GM06990 (cell line): ENCODE measurements at regions not wholly inside any gene's neighbourhood (a gene's known extent, or its start where the extent isn't known, plus 50 kb on each side); places are given as distances from the start of the nearest gene placed in this dataset.
A peak's percentile ranks its signal among the peaks of the same experiment; 100 is the strongest.

ENCODE experiments used
- DNase-seq: peaks from one replicate; pipeline ENCODE4 v3.0.0-alpha.2; 2011; ENCODE audit not compliant: insufficient read length; ENCODE audit errors: extremely low read depth
- H3K27me3 ChIP-seq: replicated peaks from 2 replicates; pipeline ENCODE4 v1.6.0; 2011; ENCODE audit warnings: low read length; ENCODE audit not compliant: control insufficient read depth, insufficient read depth
- H3K36me3 ChIP-seq: 2 replicates; pipeline ENCODE4 v1.5.1; 2011; ENCODE audit warnings: low read length; ENCODE audit not compliant: control insufficient read depth, insufficient read depth
- H3K4me3 ChIP-seq: replicated peaks from 2 replicates; pipeline ENCODE4 v1.5.1; 2011; ENCODE audit warnings: low read depth, mild to moderate bottlenecking, control low read depth, low read length
- TF ChIP-seq, protein P1 (sequence below): IDR thresholded peaks from 2 replicates; pipeline ENCODE4 v1.5.1; 2011; ENCODE audit warnings: low read length, control low read depth, mild to moderate bottlenecking, inconsistent platforms; ENCODE audit not compliant: insufficient read depth, poor library complexity, severe bottlenecking

DNA sequence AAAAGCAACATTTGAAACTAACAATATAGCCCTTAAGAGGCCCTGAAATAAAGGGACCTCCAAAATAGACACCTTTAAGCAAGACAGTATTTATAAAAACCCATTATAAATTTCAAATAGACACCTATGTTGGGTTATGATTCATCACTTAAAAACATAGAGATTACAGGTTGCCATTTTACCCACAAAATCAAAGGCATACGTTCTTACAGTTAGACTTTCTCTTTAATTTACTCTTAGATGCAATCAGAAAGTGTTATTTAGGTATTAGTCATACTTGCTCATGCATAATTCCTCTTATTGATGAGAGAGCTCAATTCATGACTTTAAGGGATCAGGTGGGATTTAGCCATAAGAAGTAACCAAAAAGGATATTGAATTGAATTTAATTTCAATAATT lies 51.5 kb upstream of the TMEM200A start:
- Histone ChIP-seq H3K36me3 (no peaks in the 10 kb centered on the region), H3K27me3 (no peaks in the 10 kb centered on the region), H3K4me3 (no peak overlapping the region)
- peak; percentile 27 for DNase-seq
- TF ChIP-seq, protein P1, sequence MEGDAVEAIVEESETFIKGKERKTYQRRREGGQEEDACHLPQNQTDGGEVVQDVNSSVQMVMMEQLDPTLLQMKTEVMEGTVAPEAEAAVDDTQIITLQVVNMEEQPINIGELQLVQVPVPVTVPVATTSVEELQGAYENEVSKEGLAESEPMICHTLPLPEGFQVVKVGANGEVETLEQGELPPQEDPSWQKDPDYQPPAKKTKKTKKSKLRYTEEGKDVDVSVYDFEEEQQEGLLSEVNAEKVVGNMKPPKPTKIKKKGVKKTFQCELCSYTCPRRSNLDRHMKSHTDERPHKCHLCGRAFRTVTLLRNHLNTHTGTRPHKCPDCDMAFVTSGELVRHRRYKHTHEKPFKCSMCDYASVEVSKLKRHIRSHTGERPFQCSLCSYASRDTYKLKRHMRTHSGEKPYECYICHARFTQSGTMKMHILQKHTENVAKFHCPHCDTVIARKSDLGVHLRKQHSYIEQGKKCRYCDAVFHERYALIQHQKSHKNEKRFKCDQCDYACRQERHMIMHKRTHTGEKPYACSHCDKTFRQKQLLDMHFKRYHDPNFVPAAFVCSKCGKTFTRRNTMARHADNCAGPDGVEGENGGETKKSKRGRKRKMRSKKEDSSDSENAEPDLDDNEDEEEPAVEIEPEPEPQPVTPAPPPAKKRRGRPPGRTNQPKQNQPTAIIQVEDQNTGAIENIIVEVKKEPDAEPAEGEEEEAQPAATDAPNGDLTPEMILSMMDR = no peak

DNA sequence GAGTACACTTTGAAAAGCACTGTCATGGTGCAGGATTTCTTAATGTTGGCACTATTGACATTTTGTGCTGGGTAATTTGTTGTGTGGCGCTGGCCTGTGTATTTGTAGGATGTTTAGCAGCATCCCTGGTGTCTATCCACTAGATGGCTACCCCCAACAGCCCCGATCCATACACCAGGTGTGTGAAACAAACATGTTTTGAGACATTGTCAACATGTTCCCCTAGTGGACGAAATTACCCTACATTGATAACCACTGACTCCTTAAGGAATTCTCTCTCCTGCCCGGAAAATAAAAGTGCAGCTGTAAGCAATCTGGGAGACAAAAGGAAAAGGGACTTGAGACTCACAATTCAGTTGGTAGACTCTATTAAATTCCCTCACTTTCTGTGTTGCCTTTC lies 52.6 kb upstream of the TMEM200A start:
- TF ChIP-seq, protein P1 = no peak
- Histone ChIP-seq H3K27me3 (no peaks in the 10 kb centered on the region), H3K36me3 (no peaks in the 10 kb centered on the region), H3K4me3 (no peak overlapping the region)
- DNase-seq = no peak

DNA sequence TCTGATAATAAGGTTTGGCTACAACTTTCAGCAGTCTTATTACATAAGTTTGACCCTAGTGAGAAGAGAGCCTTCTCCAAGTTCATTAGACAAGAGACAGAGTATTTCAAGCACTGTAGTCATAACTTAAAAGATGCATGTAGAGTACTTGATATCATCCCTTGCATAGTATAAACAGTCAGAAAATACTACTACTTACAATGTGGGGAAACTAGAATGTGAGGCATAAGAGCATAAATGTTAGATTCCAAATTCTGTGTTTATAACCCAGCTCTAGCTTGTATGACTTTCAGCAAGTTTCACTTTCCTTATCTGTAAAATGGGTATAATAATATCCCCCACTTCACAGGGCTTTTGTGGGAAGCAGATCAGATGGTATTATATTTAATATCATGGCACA lies 56.8 kb upstream of the TMEM200A start:
- no peaks in the 10 kb centered on the region for H3K27me3 ChIP-seq
- TF ChIP-seq, protein P1 = no peak
- no peaks in the 10 kb centered on the region for H3K36me3 ChIP-seq
- H3K4me3 ChIP-seq = no peak overlapping the region
- no peak for DNase-seq

DNA sequence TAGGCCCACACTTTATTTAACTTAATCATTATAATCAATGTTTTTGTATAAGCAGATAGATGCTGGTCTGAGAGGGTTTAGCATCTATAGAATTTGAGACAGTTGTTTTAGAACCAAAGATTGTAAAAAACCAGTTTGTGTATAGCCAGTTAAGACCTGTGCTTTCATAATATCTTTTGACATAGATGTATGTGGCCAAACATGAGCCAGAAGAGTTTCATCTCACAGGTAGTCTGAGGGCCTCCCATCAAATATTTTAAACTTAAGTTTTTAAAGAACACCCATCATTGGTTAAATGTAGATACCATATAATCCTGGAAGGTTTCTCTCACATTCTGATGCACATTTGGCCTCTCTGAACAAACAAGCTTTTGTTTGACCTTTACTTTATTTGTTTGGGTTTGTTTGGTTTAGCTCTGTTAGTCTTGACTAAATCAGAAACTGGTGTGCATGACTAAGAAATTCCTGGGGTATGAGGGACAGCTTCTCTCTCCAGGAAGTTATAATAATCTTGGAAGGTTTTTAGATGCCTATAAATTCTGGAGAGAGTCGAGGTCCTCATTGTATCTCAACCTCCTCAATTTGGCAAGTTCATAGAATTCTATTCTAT lies 58.0 kb upstream of the TMEM200A start:
- Histone ChIP-seq H3K36me3 (no peaks in the 10 kb centered on the region), H3K27me3 (no peaks in the 10 kb centered on the region), H3K4me3 (no peak overlapping the region)
- DNase-seq = no peak
- TF ChIP-seq, protein P1 = no peak

DNA sequence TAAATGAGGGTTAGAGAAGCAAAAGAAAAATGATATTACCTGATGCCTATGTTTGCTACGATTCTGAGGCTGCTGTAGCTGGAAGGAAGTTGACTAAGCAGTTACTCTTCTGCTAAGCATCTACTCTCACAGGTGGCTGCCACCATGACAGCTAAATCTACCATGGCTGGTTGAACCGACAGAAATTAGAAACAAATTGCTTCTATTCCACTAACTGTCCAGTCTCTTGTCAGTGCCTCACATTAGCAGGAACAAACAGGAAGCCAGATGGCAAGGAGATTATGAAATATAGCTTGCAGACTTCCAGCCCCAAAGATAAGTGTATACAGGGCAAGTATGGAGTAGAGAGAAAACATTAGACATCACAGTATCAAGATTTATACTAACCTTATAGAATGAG lies 59.4 kb upstream of the TMEM200A start:
- TF ChIP-seq, protein P1 = no peak
- no peak overlapping the region for H3K4me3 ChIP-seq
- no peak for DNase-seq
- H3K27me3 ChIP-seq = no peaks in the 10 kb centered on the region
- no peaks in the 10 kb centered on the region for H3K36me3 ChIP-seq

DNA sequence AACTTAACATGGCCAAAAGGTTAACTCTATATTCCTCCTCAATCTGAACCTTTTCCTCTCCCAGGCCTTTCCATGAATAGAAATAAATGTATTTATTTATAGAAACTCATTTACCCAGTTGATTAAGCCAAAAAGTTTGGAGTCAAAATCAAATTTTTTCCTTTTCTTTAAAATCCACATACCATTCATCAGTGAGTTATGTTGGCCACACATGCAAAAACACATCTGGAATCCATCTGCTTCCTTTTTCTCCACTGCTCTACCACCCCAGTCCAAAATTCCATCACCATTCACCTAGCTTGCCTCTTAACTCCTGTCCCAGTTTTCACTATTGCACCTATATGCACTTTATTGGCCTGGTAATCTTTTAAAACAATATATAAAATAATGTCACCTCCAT lies 62.4 kb upstream of the TMEM200A start:
- DNase-seq = no peak
- Histone ChIP-seq H3K4me3 (no peak overlapping the region), H3K27me3 (no peaks in the 10 kb centered on the region), H3K36me3 (no peaks in the 10 kb centered on the region)
- TF ChIP-seq, protein P1 = no peak
